Stimulated activated CD8-positive, alpha-beta memory T cell treated with anti-CD3 and anti-CD28 coated beads, Interleukin-7, amount 100 ng/mL, for 24 hours (primary cell): ENCODE measurements at regions not wholly inside any gene's neighbourhood (a gene's known extent, or its start where the extent isn't known, plus 50 kb on each side); places are given as distances from the start of the nearest gene placed in this dataset.

Experiments used
- DNase-seq: peaks from one replicate; pipeline ENCODE4 v3.0.0-alpha.2; 2020; ENCODE audit warnings: low read depth

- no peak for DNase-seq
These were observed 385.4 kb downstream of the TMEM135 start for GRCh38 chr11:87423161-87423560.

DNA sequence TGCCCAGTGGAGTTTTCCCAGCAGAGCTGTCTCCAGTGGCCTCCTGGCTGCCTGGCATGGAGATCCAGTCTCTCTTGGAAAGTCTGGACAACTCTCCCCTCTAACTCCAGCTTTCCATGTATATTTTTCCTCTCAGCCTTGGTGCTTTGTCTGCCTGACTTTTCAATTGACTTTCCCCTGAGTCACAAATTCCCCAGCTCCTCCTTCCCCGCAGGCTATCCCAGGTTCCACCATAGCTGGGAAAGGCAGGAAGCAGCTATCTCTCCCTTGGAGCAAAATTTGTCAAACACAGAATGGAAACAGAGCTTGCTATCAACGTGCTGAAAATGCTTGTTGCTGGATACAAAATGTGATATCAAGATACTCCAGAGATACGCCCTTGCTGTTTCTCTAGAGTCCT lies 384.8 kb downstream of the TMEM135 start:
- no peak for DNase-seq

GRCh38 chr11:87421422-87421821 lies 383.7 kb downstream of the TMEM135 start:
- no peak for DNase-seq

- no peak for DNase-seq
These were observed 380.2 kb downstream of the TMEM135 start for GRCh38 chr11:87417951-87418350.

DNA sequence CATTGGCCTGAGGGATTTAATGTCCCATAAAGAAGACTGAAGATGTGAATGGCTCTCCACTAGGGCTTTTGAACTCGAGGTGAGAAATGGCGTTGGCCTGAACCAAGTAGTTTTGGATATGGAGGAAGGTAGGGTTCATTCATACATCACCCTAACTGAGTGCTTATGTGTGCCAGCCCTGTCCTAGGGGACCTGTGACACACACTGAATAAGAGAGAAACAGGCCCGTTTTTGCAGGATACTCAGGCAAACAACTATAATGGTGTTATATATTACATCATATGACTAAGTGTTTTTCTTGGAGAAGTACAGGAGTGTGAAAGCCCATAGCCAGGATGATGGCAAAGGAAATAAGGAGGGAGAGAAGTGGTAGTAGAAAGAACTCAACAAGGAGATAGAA lies 368.1 kb downstream of the TMEM135 start:
- no peak for DNase-seq

DNA sequence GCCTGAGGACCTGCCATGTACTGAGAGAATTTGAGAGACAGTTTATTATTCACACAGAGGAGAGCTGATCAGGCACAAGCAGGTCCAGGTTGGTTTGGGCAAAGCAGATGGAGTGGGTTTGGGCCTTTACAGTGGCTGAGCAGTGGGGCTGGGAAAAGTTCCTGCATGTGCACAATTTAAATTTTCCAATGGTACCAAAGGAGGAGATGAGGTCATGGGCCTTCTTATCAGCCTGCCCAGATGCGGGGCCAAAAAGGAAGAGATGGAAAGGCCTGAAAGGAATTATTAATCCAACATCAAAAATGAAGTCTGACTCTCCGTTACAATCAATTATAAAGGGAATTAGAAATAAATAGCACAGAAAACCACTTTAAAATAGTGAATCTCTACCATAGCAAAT lies 367.6 kb downstream of the TMEM135 start:
- DNase-seq, result no peak

- DNase-seq, result no peak
These were observed 363.9 kb downstream of the TMEM135 start for GRCh38 chr11:87401653-87402052.

DNA sequence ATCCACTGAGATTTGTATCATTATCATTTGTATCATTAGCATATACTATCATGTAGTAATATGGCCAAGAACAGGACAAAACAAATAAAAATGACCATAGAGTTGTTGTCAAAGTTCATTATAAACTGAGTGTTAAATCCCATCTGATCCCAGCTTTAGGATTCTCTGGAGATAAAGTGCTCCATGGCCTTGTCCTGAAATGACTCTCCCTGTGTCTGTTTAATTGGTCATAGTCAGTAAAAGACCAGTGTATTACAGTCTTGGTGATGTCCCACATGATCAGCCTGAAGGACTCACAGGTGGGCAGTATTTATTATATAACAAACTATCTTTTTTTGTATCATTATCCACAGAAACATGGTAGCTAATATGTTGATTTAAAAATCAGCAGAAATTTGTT lies 361.6 kb downstream of the TMEM135 start:
- no peak for DNase-seq

DNA sequence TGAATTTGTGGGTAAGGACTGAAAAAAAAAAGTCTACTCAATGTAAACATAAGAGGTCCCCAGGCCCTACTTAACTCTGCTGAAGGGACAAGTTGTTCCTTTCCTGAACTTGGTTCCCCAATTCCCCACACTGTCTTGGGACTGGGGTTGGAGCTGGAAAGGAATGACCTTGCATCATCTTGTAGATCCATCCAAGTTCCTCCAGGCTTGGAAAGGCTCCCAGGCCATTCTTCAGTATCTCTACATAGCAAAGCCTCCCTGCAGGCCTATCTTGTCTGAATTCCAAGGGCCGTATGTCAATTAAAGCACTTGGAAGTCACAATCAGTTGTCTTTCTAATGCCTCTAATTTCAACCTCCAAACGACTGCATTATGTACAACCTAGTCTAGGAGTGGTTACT lies 361.2 kb downstream of the TMEM135 start:
- DNase-seq, result no peak

DNA sequence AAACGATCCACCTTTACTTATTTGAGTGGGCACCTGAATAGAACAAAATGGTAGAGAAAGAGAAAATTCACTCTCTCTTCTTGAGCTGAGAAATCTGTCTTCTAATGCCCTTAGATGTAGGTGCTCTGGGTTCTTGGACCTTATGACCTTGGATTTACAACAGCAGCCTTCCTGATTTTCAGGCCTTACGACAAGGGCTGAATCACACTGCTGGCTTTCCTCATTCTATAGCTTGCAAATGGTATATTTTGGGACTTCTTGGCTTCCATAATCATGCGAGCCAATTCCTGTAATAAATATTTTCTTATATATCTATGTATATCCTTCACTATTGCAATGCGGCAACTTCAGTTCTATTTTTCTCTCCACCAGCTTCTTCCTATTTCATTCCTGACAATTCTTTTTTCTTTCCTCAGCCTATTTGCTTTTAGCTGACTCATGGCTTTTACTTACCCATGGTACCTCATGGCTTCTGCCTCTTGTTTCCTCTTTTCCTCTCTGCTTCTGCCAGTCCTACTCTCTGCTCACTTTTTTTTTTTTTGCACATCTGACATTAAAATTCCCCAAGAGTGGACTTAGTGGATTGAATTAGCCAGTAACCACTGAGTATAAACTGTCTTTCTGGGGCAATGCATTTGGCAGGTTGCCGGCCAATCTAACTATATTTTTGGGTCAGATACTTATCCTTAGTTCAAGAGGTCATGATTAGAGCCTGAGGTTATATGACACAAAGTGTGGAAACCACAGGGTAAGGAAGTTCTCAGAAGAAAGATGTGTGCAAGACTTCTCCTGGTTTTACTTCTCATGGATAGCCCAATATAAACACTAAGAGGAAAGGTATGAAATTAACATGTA lies 359.5 kb downstream of the TMEM135 start:
- DNase-seq, result no peak

GRCh38 chr11:87394924-87395323 lies 357.2 kb downstream of the TMEM135 start:
- DNase-seq, result no peak

- no peak for DNase-seq
These were observed 354.9 kb downstream of the TMEM135 start for GRCh38 chr11:87392665-87393064.

GRCh38 chr11:87391496-87391895 lies 353.8 kb downstream of the TMEM135 start:
- no peak for DNase-seq

- no peak for DNase-seq
These were observed 346.5 kb downstream of the TMEM135 start for GRCh38 chr11:87384078-87384729.

DNA sequence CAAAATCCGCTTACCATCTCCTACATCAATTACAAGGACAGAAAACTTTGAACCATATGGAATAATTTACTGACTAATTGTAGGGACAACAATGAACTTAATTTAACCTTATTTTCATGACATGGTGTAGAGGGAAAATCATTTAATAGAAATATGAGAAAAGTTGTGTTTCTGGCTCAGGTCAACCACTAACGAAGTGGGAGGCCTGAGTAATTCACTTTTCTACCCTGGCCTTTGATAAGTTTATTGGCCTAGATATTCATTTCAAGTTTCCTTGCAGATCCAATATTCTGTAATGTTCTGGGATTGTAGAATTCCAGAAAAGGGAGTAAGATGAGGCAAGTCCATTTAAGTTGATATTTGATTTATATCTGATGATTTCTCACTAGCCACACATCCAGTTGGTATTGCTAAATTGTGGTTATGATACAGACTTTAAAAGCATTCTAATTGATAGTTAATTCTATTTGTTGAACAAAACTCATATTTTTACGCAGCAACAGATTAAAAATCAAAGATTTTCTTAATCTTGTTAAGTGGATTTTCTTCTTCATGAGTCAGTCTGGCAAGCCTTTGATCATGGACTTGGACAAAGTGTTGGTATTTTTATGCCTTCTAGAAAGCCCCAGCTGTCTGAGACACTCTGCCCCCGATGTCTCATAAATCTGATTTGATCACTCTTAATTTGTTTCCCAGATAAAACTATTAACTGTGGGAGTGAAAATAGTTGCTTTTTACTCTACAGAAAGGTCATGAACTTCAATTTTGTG lies 336.5 kb downstream of the TMEM135 start:
- no peak for DNase-seq
